Panc1 (cell line): ENCODE measurements at regions not wholly inside any gene's neighbourhood (a gene's known extent, or its start where the extent isn't known, plus 50 kb on each side); places are given as distances from the start of the nearest gene placed in this dataset.

Experiments
- CTCF ChIP-seq: fragments of 450-650 bp; IDR thresholded peaks from 2 replicates; pipeline ENCODE4 v1.5.1; 2017; ENCODE audit warnings: mild to moderate bottlenecking
- POLR2AphosphoS5 ChIP-seq: IDR thresholded peaks from 2 replicates; pipeline ENCODE4 v1.6.1; 2012; ENCODE audit warnings: mild to moderate bottlenecking, low read depth, low read length, moderate library complexity
- REST ChIP-seq, 2 experiments: IDR thresholded peaks; 2 replicates each; pipeline ENCODE4 v1.6.1; 2011 to 2012; ENCODE audit warnings: low read depth in 2 of 2, control low read depth in 1 of 2, low read length in 1 of 2, mild to moderate bottlenecking in 1 of 2, moderate library complexity in 1 of 2; ENCODE audit not compliant: insufficient read depth in 1 of 2

GRCh38 chr12:19075711-19076340, 53.7 kb upstream of the PLEKHA5 start:
- TF ChIP-seq CTCF = no peak
- no peak for TF ChIP-seq POLR2AphosphoS5
- TF ChIP-seq REST (IDR thresholded peaks at IDR 0.05; ENCODE audit: insufficient read depth in 1 of 2, low read depth in 2 of 2, low read length in 1 of 2) = no peak
